WERI-Rb-1 (cell line): ENCODE measurements at regions not wholly inside any gene's neighbourhood (a gene's known extent, or its start where the extent isn't known, plus 50 kb on each side); places are given as distances from the start of the nearest gene placed in this dataset.

Source experiments
- DNase-seq: peaks from one replicate; pipeline ENCODE4 v3.0.0-alpha.2; 2020
- H3K27ac ChIP-seq: fragments of 250-450 bp; sonication (Bioruptor Pico); 2 replicates; pipeline ENCODE4 v1.5.1; 2020; ENCODE audit warnings: mild to moderate bottlenecking, moderate library complexity
- H3K27me3 ChIP-seq: fragments of 250-450 bp; sonication (Bioruptor Pico); 2 replicates; pipeline ENCODE4 v1.5.1; 2021; ENCODE audit warnings: mild to moderate bottlenecking, low read depth, moderate library complexity; ENCODE audit not compliant: insufficient read depth, severe bottlenecking
- H3K36me3 ChIP-seq: fragments of 250-450 bp; sonication (Bioruptor Pico); 2 replicates; pipeline ENCODE4 v1.5.1; 2020; ENCODE audit warnings: mild to moderate bottlenecking, moderate library complexity
- H3K4me3 ChIP-seq: 2 replicates; pipeline ENCODE4 v1.5.1; 2011; ENCODE audit warnings: low read depth, mild to moderate bottlenecking, control low read depth, low read length
- H3K9me3 ChIP-seq: fragments of 250-450 bp; sonication (Bioruptor Pico); 2 replicates; pipeline ENCODE4 v1.5.1; 2021; ENCODE audit warnings: mild to moderate bottlenecking, moderate library complexity; ENCODE audit not compliant: severe bottlenecking
- CTCF ChIP-seq: IDR thresholded peaks from 2 replicates; pipeline ENCODE4 v1.5.1; 2011; ENCODE audit warnings: low read depth, mild to moderate bottlenecking, control low read depth, inconsistent platforms, low read length

GRCh38 chr5:179475208-179475751 is 75.1 kb upstream of the RUFY1 start:
- TF ChIP-seq CTCF = no peak
- no peak for DNase-seq
- no peak overlapping the region for H3K4me3 ChIP-seq
- H3K36me3 ChIP-seq = no peaks in the 10 kb centered on the region
- H3K27ac ChIP-seq = no peak overlapping the region
- no peaks in the 10 kb centered on the region for H3K27me3 ChIP-seq
- no peaks in the 10 kb centered on the region for H3K9me3 ChIP-seq

- TF ChIP-seq CTCF = no peak
- Histone ChIP-seq H3K27ac (no peak overlapping the region), H3K36me3 (no peaks in the 10 kb centered on the region), H3K4me3 (no peak overlapping the region), H3K9me3 (no peaks in the 10 kb centered on the region), H3K27me3 (no peaks in the 10 kb centered on the region)
- no peak for DNase-seq
Measured at GRCh38 chr5:179472641-179473040, 77.7 kb upstream of the RUFY1 start.

GRCh38 chr5:179472174-179472573 is 78.2 kb upstream of the RUFY1 start:
- no peak for TF ChIP-seq CTCF
- H3K36me3 ChIP-seq = no peaks in the 10 kb centered on the region
- H3K4me3 ChIP-seq = no peak overlapping the region
- H3K27me3 ChIP-seq = no peaks in the 10 kb centered on the region
- no peaks in the 10 kb centered on the region for H3K9me3 ChIP-seq
- no peak overlapping the region for H3K27ac ChIP-seq
- no peak for DNase-seq

GRCh38 chr5:179470201-179470600 is 80.2 kb upstream of the RUFY1 start:
- no peak for TF ChIP-seq CTCF
- no peak for DNase-seq
- no peaks in the 10 kb centered on the region for H3K27me3 ChIP-seq
- no peak overlapping the region for H3K27ac ChIP-seq
- no peak overlapping the region for H3K4me3 ChIP-seq
- no peaks in the 10 kb centered on the region for H3K9me3 ChIP-seq
- H3K36me3 ChIP-seq = no peaks in the 10 kb centered on the region

- no peak overlapping the region for H3K27ac ChIP-seq
- TF ChIP-seq CTCF = no peak
- DNase-seq = no peak
- H3K4me3 ChIP-seq = no peak overlapping the region
- H3K9me3 ChIP-seq = no peaks in the 10 kb centered on the region
- H3K36me3 ChIP-seq = no peaks in the 10 kb centered on the region
- no peaks in the 10 kb centered on the region for H3K27me3 ChIP-seq
Measured at GRCh38 chr5:179468696-179469095, 81.7 kb upstream of the RUFY1 start.

DNA sequence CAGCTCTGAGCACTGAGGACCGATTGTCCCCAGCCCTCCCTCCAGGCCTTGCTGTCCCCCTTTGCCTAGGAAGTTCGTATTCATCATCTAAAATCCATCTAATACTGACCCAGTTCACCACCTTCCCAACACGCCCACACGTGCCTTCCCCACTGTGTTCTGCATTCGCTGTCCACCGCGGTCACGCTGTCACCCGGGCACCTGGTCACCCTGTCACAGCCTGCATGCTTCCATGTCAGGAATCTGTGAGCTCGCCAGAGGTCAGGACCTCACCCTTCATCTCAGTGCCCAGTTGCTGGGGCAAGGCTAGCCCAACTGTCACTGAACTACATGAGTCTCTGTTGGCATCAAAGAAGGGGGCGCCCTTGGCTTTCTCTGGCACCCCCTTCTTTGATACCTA is 82.9 kb upstream of the RUFY1 start:
- no peaks in the 10 kb centered on the region for H3K27me3 ChIP-seq
- H3K27ac ChIP-seq = no peak overlapping the region
- TF ChIP-seq CTCF = no peak
- H3K9me3 ChIP-seq = no peaks in the 10 kb centered on the region
- H3K36me3 ChIP-seq = no peaks in the 10 kb centered on the region
- DNase-seq = no peak
- H3K4me3 ChIP-seq = no peak overlapping the region
